Esophagus (tissue), 2 donors: ENCODE measurements at regions not wholly inside any gene's neighbourhood (a gene's known extent, or its start where the extent isn't known, plus 50 kb on each side); places are given as distances from the start of the nearest gene placed in this dataset.

Experiments
- H3K27ac ChIP-seq, 2 donors: one replicate each; pipeline ENCODE4 v1.5.1; 2013; ENCODE audit warnings: low read depth in 2 of 2, mild to moderate bottlenecking in 2 of 2, inconsistent platforms in 1 of 2, low read length in 1 of 2, moderate library complexity in 1 of 2
- H3K27me3 ChIP-seq, 2 donors: one replicate each; pipeline ENCODE4 v1.6.1; 2013; ENCODE audit warnings: low read length in 2 of 2, control low read depth in 1 of 2, mild to moderate bottlenecking in 1 of 2; ENCODE audit not compliant: insufficient read depth in 2 of 2, control insufficient read depth in 1 of 2
- H3K36me3 ChIP-seq, 2 donors: one replicate each; pipeline ENCODE4 v1.6.1; 2013; ENCODE audit warnings: low read length in 1 of 2; ENCODE audit not compliant: control insufficient read depth in 2 of 2, insufficient read depth in 2 of 2
- H3K4me1 ChIP-seq, 2 donors: one replicate each; pipeline ENCODE4 v1.6.1; 2013; ENCODE audit warnings: low read length in 1 of 2; ENCODE audit not compliant: control insufficient read depth in 2 of 2, insufficient read depth in 2 of 2
- H3K4me3 ChIP-seq, 2 donors: one replicate each; pipeline ENCODE4 v1.5.1; 2013; ENCODE audit warnings: low read length in 2 of 2, mild to moderate bottlenecking in 2 of 2, low read depth in 1 of 2, moderate library complexity in 1 of 2
- H3K9me3 ChIP-seq, 2 donors: one replicate each; pipeline ENCODE4 v1.6.1; 2013; ENCODE audit warnings: mild to moderate bottlenecking in 2 of 2, low read depth in 1 of 2, low read length in 1 of 2, moderate library complexity in 1 of 2; ENCODE audit not compliant: control insufficient read depth in 2 of 2, insufficient read depth in 1 of 2
- WGBS, 2 donors: extraction: QIAGEN DNeasy Blood & Tissue Kit; methylation state at CpG; one replicate each; pipeline ENCODE4 v1.1.7; 2013; 5-methylcytosine and 5-hydroxymethylcytosine counted together
- donor health status: healthy with polysubstance abuse.
- donor health status: Bipolar disorder and iron deficiency.

- no peak overlapping the region for H3K4me3 ChIP-seq
- no peaks in the 10 kb centered on the region for H3K9me3 ChIP-seq
- peaks cover 7 to 35% of the 10 kb centered on the region in 2 donors for H3K4me1 ChIP-seq
- peak overlapping the region; percentile 92 to 95 for H3K27ac ChIP-seq
- peaks cover 0 to 2% of the 10 kb centered on the region in 2 donors for H3K36me3 ChIP-seq
- H3K27me3 ChIP-seq: no peaks in the 10 kb centered on the region
- 55 to 66% methylated on average over 31 of the region's 31 CpGs for WGBS, 2 donors
These were observed 236.3 kb downstream of the SEC14L1 start for GRCh38 chr17:77376795-77377709.

DNA sequence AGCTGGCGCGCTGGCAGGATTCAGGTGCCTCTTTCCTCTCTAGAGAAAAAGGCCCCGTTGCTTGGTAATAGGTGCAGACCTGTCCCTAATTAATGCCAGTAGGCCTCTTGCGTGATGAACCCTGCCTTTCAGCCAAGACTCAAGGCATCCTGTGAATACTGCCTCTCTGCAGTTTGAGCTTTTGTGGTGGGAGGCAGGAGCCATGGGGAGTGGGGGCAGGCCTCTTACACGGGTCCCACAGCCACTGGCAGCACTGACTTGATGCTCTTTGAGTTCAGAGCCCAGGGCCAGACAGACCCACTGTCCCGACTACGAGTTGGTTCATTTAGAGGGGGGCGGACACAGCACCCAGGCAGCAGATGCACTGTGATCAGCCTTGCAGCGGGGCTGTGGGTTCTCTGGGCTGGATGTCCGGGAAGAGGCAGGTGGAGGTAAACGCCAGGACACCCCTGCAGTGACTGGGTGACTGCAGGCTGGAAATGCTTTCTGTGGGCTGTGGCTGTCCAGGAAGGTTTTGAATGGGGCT lies 237.0 kb downstream of the SEC14L1 start:
- peaks cover 0 to 2% of the 10 kb centered on the region in 2 donors for H3K36me3 ChIP-seq
- no peaks in the 10 kb centered on the region for H3K27me3 ChIP-seq
- H3K4me3 ChIP-seq: no peak overlapping the region
- H3K9me3 ChIP-seq: no peaks in the 10 kb centered on the region
- WGBS, 2 donors: 73 to 74% methylated on average over 11 of the region's 11 CpGs
- peak overlapping the region; percentile 58 to 75 for H3K27ac ChIP-seq
- H3K4me1 ChIP-seq: peaks cover 10 to 34% of the 10 kb centered on the region in 2 donors

DNA sequence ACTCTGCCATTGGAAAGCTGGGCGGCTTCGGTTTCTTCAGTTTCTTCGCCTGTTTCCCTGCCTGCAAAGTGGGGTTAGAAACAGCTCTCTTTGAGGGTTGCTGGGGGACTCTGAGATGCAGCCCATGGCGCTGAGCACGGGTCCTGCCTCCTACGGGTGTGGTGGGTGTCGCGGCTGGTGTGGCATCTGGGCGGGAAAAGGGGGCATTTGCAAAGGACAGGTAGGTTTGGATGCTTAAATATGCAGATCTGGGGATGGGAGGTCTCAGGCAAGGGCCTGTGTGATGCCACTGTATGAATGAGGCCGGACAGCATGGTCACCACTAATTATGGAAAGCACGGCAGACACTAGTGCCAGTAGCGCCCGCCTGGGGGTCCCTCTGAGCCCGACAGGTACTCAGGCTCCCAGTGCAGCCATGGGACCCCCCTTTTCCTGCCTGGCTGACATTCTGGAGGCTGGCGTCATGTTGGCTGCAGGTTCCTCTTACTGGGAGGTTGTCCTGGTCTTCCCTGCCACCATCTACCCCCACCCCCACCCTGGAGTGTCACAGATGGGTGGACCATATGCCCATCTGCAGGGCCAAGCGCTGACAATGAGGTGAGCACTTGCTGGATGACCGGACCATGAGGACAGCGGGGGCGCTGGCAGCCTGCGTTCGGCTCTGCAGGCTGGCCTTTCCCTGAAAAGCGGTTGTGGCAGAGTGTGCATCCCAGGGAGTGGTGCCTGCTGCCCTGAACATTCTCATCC lies 237.7 kb downstream of the SEC14L1 start:
- no peaks in the 10 kb centered on the region for H3K9me3 ChIP-seq
- peak overlapping the region; percentile 16 to 75 for H3K27ac ChIP-seq
- H3K36me3 ChIP-seq: peaks cover 0 to 2% of the 10 kb centered on the region in 2 donors
- H3K27me3 ChIP-seq: no peaks in the 10 kb centered on the region
- H3K4me3 ChIP-seq: no peak overlapping the region
- peaks cover 10 to 40% of the 10 kb centered on the region in 2 donors for H3K4me1 ChIP-seq
- 87 to 89% methylated on average over 22 of the region's 22 CpGs for WGBS, 2 donors

GRCh38 chr17:77379065-77379428 lies 238.3 kb downstream of the SEC14L1 start:
- Histone ChIP-seq H3K9me3 (no peaks in the 10 kb centered on the region), H3K4me3 (no peak overlapping the region), H3K27me3 (no peaks in the 10 kb centered on the region), H3K36me3 (peaks cover 0 to 1% of the 10 kb centered on the region in 2 donors), H3K27ac (peak overlapping the region; percentile 16 to 75), H3K4me1 (peaks cover 10 to 46% of the 10 kb centered on the region in 2 donors)
- 87 to 91% methylated on average over 11 of the region's 11 CpGs for WGBS, 2 donors

GRCh38 chr17:77379832-77380231 lies 239.1 kb downstream of the SEC14L1 start:
- Histone ChIP-seq H3K4me1 (peaks cover 14 to 48% of the 10 kb centered on the region in 2 donors), H3K27me3 (no peaks in the 10 kb centered on the region), H3K36me3 (no peaks in the 10 kb centered on the region), H3K4me3 (no peak overlapping the region), H3K27ac (peak overlapping the region; percentile 46 to 75), H3K9me3 (no peaks in the 10 kb centered on the region)
- 49 to 65% methylated on average over 6 of the region's 6 CpGs for WGBS, 2 donors

DNA sequence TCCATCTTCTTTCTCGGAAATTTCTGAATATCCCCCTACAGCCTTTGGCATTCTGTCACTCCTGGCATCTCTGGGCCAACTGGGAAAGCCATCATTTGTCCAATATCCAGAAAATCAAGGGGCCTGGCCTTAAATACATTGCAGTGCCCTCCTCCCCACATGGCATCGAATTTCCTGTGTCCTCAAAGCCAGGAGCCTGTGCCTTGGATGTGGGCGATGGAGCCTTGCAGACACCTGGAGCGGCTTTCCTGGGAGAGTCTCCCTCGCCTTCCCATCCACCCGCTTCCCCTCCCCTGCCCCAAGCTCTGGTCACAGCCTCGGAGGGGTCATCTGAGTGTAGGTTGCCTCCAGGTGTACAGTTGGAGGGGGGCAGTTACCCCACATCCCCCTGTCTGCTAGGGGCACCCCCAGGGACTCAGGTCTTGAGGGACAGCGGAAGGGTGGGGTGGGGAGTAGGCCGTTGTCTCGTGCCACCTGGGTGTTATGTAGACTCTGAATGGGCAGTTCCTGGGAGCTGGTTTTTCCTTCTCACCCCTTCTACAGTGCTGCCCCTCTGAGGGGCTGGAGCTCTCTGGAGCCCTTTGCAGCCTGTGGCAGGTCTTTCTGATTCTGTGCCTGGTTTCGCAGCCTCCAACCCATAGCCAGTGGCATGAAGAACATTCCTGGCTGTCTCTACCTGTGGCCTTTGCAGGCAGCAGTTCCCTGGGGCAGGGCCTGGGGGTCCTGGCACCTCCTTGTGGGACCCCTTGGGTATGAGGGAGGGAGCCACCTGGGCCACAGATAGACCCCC lies 239.8 kb downstream of the SEC14L1 start:
- H3K9me3 ChIP-seq: no peaks in the 10 kb centered on the region
- WGBS, 2 donors: 86 to 88% methylated on average over 11 of the region's 11 CpGs
- H3K4me1 ChIP-seq: peaks cover 14 to 46% of the 10 kb centered on the region in 2 donors
- no peak overlapping the region for H3K4me3 ChIP-seq
- no peaks in the 10 kb centered on the region for H3K27me3 ChIP-seq
- H3K27ac ChIP-seq: peak overlapping the region; percentile 40 to 42
- no peaks in the 10 kb centered on the region for H3K36me3 ChIP-seq

DNA sequence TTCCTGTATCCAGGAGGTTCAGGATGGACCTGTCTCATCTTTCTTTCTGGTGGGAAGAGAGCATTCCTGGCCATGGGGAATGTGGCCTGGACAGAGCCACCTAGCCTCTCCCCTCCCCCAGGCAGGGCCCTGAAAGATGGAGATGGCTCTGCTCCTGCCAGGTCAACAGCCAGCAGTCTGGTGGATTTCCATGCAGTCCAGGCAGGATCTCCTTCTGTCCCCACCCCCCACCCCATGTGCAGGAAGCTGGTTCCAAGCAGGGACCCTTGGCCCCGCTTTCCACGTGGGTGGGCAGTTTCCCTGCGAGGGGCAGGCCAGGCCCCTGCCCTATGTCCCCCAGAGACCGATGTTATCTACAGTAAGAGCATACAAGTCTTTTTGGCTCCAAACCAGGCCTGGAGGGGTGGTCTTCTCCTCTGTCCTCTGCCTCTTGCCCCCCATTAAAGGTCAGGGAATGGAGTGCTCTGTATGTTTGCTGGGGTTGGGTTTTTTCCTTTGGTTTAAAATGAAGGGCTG lies 240.5 kb downstream of the SEC14L1 start:
- Histone ChIP-seq H3K4me3 (no peak overlapping the region), H3K27me3 (no peaks in the 10 kb centered on the region), H3K36me3 (no peaks in the 10 kb centered on the region), H3K27ac (peak overlapping the region; percentile 40 to 42), H3K9me3 (no peaks in the 10 kb centered on the region), H3K4me1 (peaks cover 14 to 51% of the 10 kb centered on the region in 2 donors)
- 59 to 72% methylated on average over 4 of the region's 4 CpGs for WGBS, 2 donors

DNA sequence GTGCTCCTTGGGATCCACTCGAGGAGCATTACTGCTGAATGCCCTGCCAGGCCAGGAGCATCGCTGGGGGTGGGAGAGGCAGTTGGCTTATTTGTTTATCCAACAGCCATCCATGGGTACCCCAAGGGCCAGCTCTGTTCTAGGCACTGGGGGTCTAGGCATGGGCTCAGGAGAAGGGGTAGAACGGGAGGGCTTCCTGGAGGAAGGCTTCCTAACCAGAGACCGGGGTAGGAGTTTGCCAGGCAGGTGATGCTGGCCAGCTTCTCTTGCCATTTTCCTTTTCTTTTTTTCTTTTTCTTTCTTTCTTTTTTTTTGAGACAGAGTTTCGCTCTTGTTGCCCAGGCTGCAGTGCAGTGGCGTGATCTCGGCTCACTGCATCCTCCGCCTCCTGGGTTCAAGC lies 241.0 kb downstream of the SEC14L1 start:
- Histone ChIP-seq H3K36me3 (no peaks in the 10 kb centered on the region), H3K27me3 (no peaks in the 10 kb centered on the region)

More for the DNA sequence above, 241.0 kb downstream of the SEC14L1 start:
- H3K4me1 ChIP-seq: peaks cover 18 to 51% of the 10 kb centered on the region in 2 donors
- no peak overlapping the region for H3K4me3 ChIP-seq
- no peaks in the 10 kb centered on the region for H3K9me3 ChIP-seq
- peak overlapping the region in 1 of 2 donors; percentile 36 for H3K27ac ChIP-seq
- 89 to 93% methylated on average over 8 of the region's 8 CpGs for WGBS, 2 donors
